GM12872 (cell line): ENCODE measurements at regions not wholly inside any gene's neighbourhood (a gene's known extent, or its start where the extent isn't known, plus 50 kb on each side); places are given as distances from the start of the nearest gene placed in this dataset.

Experiments
- CTCF ChIP-seq: IDR thresholded peaks from 3 replicates; pipeline ENCODE4 v1.5.1; 2011; ENCODE audit warnings: low read depth, mild to moderate bottlenecking, low read length, moderate library complexity; ENCODE audit not compliant: insufficient read depth

GRCh38 chr16:55113210-55113609 is 182.5 kb downstream of the IRX5 start:
- TF ChIP-seq CTCF, result no peak

- TF ChIP-seq CTCF, result no peak
These were observed 184.8 kb downstream of the IRX5 start for GRCh38 chr16:55115506-55115905.

GRCh38 chr16:55116165-55116920 is 185.7 kb downstream of the IRX5 start:
- no peak for TF ChIP-seq CTCF

GRCh38 chr16:55118701-55119260 is 188.1 kb downstream of the IRX5 start:
- TF ChIP-seq CTCF, result no peak

- TF ChIP-seq CTCF, result no peak
These were observed 189.7 kb downstream of the IRX5 start for GRCh38 chr16:55120408-55120807.

GRCh38 chr16:55120826-55121225 is 190.2 kb downstream of the IRX5 start:
- no peak for TF ChIP-seq CTCF

- TF ChIP-seq CTCF, result no peak
These were observed 193.0 kb downstream of the IRX5 start for GRCh38 chr16:55123652-55124051.
